HG03025 (cell line): ENCODE measurements at regions not wholly inside any gene's neighbourhood (a gene's known extent, or its start where the extent isn't known, plus 50 kb on each side); places are given as distances from the start of the nearest gene placed in this dataset.
"Not testable (repeated sequence)": the region's sequence is repeated elsewhere in the genome, so short reads cannot be mapped to it uniquely, and the experiment has no call there.

Source experiments
- ATAC-seq: cut with Tn5 transposase; IDR thresholded peaks from one replicate; pipeline ENCODE4 v1.9.1; 2021; ENCODE audit warnings: mild to moderate bottlenecking, moderate library complexity; ENCODE audit not compliant: unreplicated experiment, low FRiP score

GRCh38 chr3:11739706-11740105 is 96.0 kb upstream of the VGLL4 start:
- no peak for ATAC-seq

DNA sequence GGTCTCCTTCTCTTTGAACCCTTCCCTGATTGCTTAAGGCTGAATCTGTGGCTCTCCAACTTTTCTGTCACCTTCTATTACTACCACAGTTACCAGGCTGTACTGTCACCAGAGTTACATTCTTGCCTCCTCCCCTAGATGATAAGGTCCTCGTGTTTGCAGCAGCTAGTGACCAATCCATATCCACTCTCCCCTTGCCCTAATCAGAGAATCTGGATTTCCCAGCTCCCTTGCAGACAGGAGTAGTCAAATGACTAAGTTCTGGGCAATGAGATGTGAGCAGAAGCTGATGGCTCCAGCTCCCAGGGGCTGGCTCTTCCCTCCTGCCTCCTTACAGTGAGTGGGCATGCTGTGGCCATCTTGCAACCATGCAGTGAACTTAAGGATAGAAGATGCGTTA is 95.4 kb upstream of the VGLL4 start:
- no peak for ATAC-seq

- no peak for ATAC-seq
These were observed 94.0 kb upstream of the VGLL4 start for GRCh38 chr3:11737742-11738141.

- no peak for ATAC-seq
These were observed 92.6 kb upstream of the VGLL4 start for GRCh38 chr3:11736136-11736833.

DNA sequence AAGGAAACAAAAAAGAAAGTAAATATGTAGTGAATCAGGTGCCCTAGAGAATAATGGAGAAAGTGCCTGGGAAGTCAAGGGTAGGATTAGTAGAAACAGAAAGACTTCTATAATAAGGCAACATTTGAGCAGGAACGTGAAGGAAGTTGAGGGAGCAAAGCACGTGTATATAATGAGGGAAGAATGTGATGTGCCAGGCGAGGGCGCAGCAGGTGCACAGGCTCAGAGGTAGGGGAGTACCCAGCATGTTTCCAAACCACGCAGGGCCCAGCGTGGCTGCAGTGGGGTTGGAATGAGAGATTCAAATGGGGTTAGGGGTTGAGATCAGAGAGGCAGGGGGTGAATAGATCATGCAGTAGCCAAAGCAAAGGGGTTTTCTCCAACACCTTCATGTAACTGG is 91.9 kb upstream of the VGLL4 start:
- no peak for ATAC-seq

- not testable (repeated sequence) for ATAC-seq
These were observed 91.4 kb upstream of the VGLL4 start for GRCh38 chr3:11735111-11735510.

DNA sequence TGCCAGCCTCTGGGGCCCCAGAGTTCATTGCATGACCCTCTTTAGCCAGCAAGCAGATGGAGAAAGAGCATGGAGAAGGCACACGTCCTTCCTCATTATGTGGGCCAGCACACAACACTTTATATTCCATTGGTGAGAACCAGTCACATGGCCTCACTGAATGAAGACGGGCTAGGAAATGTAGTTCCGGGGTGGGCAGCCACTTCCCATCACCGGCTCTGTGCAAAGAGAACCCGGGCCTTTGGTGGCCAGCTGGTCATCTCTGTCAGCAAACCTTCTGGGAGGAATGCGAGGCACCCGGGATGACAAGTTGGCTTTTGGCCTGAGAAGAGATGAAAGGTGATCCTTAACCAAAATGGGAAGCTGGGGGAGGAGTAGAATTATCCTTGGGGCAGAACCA is 90.2 kb upstream of the VGLL4 start:
- ATAC-seq: no peak

- ATAC-seq: no peak
These were observed 83.5 kb upstream of the VGLL4 start for GRCh38 chr3:11727207-11727606.

- no peak for ATAC-seq
These were observed 82.4 kb upstream of the VGLL4 start for GRCh38 chr3:11726146-11726545.

DNA sequence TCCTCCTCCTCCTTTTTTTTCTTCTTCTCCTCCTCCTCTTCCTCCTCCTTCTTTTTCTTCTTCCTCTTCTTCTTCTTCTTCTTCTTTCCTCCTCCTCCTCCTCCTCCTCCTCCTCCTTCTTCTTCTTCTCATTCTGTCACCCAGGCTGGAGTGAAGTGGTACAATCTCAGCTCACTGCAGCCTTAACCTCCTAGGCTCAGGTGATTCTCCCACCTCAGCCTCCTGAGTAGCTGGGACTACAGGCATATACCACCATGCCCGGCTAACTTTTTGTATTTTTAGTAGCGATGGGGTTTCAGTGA is 81.6 kb upstream of the VGLL4 start:
- ATAC-seq: not testable (repeated sequence)

DNA sequence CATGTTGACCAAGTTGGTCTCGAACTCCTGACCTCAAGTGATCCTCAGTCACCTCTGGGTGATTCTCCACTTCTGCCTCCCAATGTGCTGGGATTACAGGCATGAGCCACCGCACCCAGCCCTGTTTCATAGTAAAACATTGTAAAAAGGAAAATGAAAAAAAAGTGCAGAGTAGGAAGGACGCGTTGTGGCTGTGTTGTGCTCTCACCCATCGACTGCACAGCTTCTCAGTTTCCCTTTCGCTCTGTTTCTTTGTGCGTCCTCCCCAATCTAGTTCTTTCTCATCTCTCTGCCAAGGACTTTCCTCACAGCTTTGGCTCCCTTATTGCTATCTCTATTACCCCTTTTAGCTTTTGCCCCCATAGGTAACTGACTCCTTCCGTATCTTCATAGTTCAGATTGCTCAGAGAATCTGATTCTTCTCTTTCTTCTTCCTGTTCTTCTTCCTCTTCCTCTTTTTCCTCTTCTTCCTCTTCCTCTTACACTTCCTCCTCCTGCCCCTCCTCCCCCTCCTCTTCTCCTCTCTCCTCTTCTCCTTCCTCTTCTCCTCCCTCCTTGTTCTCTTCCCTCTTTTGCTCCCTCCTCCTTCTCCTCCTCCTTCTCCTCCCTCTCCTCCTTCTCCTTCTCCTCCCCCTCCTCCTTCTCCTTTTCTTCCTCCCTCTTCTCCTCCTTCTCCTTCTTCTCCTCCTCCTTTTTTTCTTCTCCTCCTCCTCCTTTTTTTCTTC is 81.1 kb upstream of the VGLL4 start:
- peak; percentile 55 for ATAC-seq

DNA sequence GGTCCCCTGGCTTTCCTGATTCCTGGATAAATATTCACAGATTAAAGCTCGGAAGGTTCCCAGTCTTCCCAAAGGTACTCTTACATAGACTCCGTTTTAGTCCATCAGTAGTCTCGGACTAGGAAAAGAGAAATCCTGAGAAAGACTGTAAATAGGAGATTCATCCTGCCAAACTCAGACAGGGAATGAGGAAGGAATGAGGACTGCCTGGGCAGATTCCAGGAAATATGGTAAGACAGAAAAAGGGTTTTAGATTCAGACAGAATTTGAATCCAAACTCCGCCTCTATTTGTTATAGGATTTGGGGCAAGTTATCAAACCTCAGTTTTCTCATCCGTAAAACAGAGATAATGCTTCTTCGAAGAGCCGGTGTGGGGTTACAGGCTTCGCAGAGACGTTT is 77.8 kb upstream of the VGLL4 start:
- ATAC-seq: no peak

DNA sequence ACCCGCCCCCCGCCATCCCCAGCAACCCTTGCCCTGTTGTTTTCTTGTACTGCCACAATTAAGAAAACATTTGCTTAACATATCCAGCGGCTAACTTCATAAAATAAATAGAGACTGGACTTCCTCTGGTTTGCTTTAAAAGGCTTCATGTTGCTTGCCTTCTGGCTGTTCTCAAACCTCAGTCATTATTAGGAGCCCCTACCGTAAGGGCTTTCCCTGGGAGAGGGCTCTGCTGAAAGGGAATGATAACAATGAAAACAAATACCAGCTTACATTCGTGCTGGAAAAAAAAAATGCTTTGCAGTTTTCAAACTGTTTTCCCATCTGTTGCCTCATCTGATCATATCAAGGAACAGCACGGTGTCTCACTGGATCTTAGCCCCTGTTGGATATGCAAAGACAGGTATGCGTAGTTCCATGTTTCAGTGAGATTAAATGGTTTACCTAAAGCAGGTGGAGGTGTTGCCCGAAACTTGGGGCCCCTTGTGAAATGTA is 77.2 kb upstream of the VGLL4 start:
- ATAC-seq: no peak

GRCh38 chr3:11720304-11720898 is 76.7 kb upstream of the VGLL4 start:
- ATAC-seq: peak; percentile 32

DNA sequence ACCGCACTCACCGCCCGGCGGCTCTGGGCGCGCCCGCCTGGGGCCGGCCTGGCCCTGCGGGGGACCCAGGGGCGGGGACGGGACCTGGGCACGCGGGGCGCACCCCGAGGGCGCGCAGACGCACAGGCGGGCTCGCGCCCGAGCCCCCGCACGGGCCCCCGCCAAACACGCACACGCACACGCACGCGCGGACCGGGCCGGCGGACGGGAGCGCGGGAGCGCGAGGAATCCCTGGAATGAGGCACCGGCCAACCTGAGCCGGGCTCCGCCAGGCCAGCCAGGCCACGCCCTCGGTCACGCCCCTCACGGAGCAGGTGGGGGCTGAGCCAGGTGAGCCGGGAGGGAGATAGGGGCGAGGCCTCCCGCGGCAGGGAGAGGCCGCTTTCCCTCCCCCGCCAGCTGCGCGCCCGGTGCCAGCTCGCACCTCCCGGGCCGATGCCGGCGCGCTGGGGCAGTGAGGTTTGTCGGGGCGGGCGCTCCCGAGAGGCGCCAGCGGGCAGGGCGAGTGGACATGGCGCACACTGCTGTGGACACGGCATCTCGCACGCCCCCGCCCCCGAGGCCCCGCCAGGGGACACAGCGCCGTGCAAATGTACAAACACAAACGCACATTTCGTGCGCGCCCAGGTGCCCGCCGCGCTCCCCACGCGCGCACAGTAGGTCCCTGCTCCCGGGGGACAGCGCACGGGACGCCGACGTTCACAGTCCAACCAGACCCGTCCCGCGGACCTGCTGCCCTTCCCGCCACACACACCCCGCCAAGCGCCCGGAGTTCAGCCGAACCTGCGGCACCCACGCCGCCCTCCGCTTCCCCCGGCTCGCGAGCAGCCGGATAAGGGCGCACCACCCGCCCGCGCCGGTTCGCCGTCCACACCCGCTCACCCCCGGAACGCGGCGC is 75.9 kb upstream of the VGLL4 start:
- peak; percentile 63 for ATAC-seq

DNA sequence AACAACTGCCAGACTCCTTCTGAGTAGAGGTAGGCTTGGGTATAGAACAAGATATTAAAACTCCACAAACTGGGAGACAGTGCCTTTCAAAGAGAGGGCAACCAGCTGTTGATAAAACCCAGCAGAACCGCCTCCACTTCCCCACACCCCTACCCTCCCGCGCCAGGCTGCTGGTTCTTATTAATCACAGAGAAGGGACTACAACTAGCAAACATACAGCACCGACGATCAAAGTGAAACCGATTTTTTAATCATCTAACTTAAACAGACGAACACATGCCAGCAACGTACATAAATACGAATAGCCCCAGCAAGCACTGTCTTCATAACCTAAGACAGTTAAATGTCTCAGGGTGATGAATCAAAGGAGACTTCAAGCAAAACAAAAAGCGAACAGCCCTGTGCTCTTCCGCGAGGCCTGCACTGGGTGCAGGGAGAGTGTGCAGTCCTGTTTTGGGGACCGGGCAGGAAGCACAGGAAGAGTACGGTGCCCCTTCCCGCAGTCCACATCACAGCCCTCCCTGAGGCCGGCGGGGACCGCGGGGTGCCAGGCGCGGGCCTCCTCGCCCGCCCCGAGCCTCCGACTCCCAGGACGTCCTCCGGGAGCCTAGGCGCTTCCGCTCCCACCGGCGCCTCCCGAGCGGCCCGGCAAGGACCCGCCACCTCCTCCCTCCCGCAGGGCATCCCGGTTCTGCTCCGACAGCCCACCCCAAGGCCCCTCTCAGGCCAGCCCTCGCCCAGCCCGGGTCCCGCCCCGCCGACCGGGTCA is 75.1 kb upstream of the VGLL4 start:
- peak; percentile 18 for ATAC-seq

DNA sequence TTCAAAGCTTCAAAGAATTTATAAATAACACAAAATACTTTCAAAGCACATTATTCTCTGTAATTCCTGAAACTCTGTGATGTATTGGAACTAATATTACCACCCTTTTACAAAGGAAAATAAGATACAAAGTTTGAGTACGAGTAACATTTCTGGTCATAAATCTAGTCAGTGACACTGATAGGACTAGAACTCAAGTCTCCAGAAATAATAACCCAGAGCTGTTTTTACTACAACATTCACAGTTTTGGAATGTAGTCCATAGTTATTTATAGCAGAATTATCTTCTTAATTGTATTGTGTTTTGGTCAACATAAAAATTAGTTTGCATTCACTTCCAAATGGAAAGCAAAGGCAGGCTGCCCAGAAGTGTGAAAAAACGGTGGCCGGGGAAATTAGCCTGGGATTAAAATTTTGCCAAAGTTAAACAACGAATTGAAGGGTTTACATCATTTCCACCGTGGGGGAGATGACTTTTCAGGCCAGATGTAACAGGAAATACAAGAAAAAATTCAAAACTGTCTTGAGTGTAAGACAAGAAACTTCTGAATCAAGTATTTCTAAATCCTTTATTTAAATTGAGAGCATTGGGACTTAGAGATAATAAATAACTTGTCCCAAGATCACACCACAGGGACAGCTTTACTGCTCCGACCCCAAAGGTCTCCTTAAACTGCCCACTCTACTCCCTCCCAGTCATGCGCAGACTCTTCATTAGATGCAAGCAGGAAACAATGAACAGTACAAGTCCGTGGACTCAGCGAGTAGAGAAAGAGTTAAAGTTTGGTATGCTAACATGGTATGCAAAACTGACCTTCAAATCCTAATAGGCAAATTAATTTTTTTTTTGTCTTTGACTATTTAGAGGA is 74.3 kb upstream of the VGLL4 start:
- ATAC-seq: peak; percentile 20

DNA sequence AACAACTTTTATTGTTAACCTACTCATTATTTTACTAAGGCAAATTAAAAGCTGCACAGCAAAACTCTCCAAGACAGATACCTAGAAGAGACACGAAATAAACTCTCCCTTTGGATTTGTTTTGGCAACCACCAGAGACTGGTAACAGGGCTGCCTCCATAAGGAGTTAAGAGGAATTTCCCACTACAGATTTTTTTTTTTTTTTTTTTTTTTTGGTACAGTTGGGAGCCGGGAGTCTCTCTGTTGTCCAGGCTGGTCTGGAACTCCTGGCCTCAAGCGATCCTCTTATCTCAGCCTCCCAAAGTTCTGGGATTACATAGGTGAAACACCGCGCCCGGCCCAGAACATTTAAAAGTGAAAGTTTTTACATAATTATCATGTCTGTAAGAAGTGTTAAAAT is 73.6 kb upstream of the VGLL4 start:
- no peak for ATAC-seq

- ATAC-seq: no peak
These were observed 73.0 kb upstream of the VGLL4 start for GRCh38 chr3:11716573-11717290.
